NOMO-1 treated with dmso at 0.1 percent for 144 hours (cell line): ENCODE measurements at regions not wholly inside any gene's neighbourhood (a gene's known extent, or its start where the extent isn't known, plus 50 kb on each side); places are given as distances from the start of the nearest gene placed in this dataset.

ENCODE experiments used
- DNase-seq: peaks from one replicate; lab custom pipeline; 2025; ENCODE audit not compliant: unreplicated experiment; lab: John Stamatoyannopoulos, UW

GRCh38 chrX:109842611-109843010 lies 109.6 kb upstream of the ACSL4 start:
- DNase-seq: no peak

GRCh38 chrX:109843963-109844751 lies 111.1 kb upstream of the ACSL4 start:
- peak; percentile 27 for DNase-seq

GRCh38 chrX:109844986-109845385 lies 111.9 kb upstream of the ACSL4 start:
- no peak for DNase-seq

- DNase-seq: no peak
Observed at GRCh38 chrX:109845996-109846395, 112.9 kb upstream of the ACSL4 start.

GRCh38 chrX:109847257-109848187 lies 114.5 kb upstream of the ACSL4 start:
- no peak for DNase-seq

- DNase-seq: no peak
Observed at GRCh38 chrX:109848461-109849050, 115.5 kb upstream of the ACSL4 start.

GRCh38 chrX:109854096-109854495 lies 121.0 kb upstream of the ACSL4 start:
- DNase-seq: no peak

GRCh38 chrX:109855501-109855900 lies 122.4 kb upstream of the ACSL4 start:
- DNase-seq: no peak

GRCh38 chrX:109856974-109857373 lies 123.9 kb upstream of the ACSL4 start:
- DNase-seq: no peak

- DNase-seq: no peak
Observed at GRCh38 chrX:109857584-109858228, 124.6 kb upstream of the ACSL4 start.

- no peak for DNase-seq
Observed at GRCh38 chrX:109858602-109859341, 125.7 kb upstream of the ACSL4 start.

- DNase-seq: no peak
Observed at GRCh38 chrX:109859651-109860050, 126.6 kb upstream of the ACSL4 start.

GRCh38 chrX:109862433-109862832 lies 129.4 kb upstream of the ACSL4 start:
- DNase-seq: no peak

GRCh38 chrX:109863811-109864210 lies 130.8 kb upstream of the ACSL4 start:
- no peak for DNase-seq

GRCh38 chrX:109871121-109871888 lies 131.6 kb upstream of the TMEM164 start:
- no peak for DNase-seq

- no peak for DNase-seq
Observed at GRCh38 chrX:109872021-109872732, 130.7 kb upstream of the TMEM164 start.

GRCh38 chrX:109873574-109873973 lies 129.3 kb upstream of the TMEM164 start:
- no peak for DNase-seq

GRCh38 chrX:109873983-109874382 lies 128.9 kb upstream of the TMEM164 start:
- no peak for DNase-seq

- DNase-seq: no peak
Observed at GRCh38 chrX:109874548-109874947, 128.4 kb upstream of the TMEM164 start.
